AG20443 (cell line): ENCODE measurements at regions not wholly inside any gene's neighbourhood (a gene's known extent, or its start where the extent isn't known, plus 50 kb on each side); places are given as distances from the start of the nearest gene placed in this dataset.

Source experiments
- DNase-seq: peaks from one replicate; pipeline ENCODE4 v3.0.0; 2012; ENCODE audit warnings: low spot score, mixed read lengths

GRCh38 chr14:76664790-76665189 lies 96.5 kb upstream of the VASH1 start:
- DNase-seq = no peak

DNA sequence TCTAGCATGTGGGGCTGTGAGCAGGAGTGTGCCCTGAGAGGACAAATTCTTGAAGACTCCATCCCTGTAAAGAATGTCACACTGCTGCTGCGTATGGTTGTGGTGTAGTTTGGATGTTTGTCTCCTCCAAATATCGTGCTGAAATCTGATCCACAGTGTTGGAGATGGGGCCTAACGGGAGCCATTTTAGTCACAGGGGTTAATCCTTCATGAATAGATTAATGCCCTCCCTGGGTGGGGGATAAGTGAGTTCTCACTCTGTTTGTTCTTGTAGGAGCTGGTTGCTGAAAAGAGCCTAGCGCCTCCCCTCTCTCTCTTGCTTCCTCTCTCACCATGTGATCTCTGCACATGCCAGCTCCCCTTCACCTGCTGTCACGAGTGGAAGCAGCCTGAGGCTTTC lies 94.5 kb upstream of the VASH1 start:
- no peak for DNase-seq

GRCh38 chr14:76669770-76670169 lies 91.5 kb upstream of the VASH1 start:
- no peak for DNase-seq

GRCh38 chr14:76672123-76672522 lies 89.1 kb upstream of the VASH1 start:
- no peak for DNase-seq

- no peak for DNase-seq
Measured at GRCh38 chr14:76673261-76673660, 88.0 kb upstream of the VASH1 start.

DNA sequence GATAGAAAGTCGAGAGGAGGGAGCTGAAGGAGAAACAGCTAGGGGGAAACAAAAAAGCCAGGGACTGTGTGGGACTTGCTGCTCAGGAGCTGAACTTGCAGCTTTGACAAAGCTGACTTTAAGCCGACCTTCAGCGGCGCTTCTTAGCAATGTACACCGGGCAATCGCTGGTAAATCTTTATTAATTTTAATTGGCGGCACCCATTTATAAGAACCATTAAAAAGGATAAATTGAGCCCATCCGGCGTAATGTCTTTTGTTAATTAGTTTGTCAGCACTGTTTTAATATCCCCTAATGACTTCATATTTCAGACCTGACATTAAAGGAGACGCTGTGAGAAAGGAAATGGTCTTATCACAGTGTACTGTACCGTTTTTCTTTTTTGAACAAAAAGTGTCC lies 86.2 kb upstream of the VASH1 start:
- no peak for DNase-seq

- DNase-seq = no peak
Measured at GRCh38 chr14:76676539-76676938, 84.7 kb upstream of the VASH1 start.

GRCh38 chr14:76677534-76678145 lies 83.6 kb upstream of the VASH1 start:
- no peak for DNase-seq

DNA sequence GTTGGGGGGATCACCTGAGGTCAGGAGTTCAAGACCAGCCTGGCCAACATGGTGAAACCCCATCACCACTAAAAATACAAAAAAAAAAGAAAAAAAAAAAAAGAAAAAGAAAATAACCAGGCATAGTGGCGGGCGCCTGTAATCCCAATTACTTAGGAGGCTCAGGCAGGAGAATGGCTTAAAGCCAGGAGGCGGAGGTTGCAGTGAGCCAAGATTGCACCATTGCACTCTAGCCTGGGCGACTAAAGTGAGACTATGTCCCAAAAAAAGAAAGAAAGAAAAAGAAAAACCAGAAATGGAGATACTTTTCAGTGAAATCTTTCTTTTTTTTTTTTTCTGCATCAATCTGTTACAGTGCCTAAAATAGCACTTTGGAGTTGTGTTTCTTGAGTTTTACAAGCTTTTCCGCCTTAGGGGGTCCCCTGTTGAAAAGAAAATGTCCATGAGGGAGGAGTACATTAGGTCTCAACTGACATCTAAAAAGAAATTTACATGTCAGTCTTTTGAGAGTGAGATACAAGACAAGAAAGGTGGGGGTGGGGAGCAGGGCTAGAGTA lies 82.9 kb upstream of the VASH1 start:
- DNase-seq = no peak

GRCh38 chr14:76682367-76682766 lies 78.9 kb upstream of the VASH1 start:
- no peak for DNase-seq

GRCh38 chr14:76686646-76687045 lies 74.6 kb upstream of the VASH1 start:
- DNase-seq = no peak

DNA sequence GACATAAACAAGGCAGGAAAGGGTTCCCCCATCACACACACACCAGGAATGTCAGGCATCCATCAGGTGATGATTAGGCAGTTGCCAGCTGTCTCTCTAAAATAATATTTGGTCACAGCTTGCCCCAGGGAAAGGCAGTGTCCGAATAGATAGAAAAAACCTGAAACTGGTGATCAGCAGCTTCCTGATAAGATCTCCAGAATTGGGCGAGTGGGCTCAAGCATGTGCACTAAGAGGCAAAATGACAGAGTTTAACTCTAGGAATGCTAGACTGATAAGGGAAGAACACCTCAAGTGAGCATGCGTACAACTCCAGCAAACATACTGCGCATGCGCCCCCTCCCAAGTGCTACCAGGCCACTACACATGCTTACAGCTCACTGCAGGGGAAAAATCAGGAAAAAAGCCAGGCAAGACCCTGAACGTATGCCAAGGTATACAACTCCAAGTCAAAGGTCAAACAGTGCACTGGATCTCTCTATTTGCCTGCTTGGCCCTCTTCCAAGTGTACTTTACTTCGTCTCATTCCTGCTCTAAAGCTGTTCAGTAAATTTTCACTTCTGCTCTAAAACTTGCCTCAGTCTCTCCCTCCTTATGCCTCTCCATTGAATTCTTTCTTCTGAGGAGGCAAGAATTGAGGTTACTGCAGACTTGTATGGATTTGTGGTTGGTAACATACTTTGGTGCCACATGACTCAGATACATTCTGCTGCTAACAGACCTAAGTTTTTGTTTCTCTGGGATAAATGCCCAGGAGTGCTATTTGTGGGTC lies 73.5 kb upstream of the VASH1 start:
- DNase-seq = no peak

DNA sequence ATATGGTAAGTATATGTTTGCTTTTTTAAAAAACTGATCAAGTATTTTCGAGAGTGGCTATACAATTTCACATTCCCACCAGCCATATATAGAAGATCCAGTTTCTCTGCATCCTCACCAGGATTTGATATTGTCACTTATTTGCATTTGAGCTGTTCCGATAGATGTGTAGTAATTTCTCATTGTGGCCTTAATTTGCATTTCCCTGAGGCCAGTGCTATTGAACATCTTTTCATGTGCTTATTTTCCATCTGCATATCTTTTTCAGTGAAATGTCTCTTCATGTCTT lies 72.9 kb upstream of the VASH1 start:
- DNase-seq = no peak

- no peak for DNase-seq
Measured at GRCh38 chr14:76690502-76691105, 70.7 kb upstream of the VASH1 start.

DNA sequence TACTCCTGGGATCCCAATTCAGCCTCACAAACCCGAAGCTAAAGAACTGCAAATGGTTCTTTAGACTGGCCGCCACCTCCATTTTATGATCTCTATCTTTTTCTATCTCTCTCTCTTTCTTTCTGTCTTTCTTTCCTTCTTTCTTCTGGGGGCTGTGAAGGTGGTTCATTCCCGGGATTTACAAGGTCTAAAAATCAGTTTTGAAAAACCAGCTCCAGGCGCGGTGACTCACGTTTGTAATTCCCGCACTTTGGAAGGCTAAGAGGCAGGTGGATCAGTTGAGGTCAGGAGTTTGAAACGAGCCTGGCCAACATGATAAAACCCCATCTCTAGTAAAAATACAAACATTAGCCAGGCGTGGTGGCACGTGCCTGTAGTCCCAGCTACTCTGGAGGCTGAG lies 67.2 kb upstream of the VASH1 start:
- DNase-seq = no peak

DNA sequence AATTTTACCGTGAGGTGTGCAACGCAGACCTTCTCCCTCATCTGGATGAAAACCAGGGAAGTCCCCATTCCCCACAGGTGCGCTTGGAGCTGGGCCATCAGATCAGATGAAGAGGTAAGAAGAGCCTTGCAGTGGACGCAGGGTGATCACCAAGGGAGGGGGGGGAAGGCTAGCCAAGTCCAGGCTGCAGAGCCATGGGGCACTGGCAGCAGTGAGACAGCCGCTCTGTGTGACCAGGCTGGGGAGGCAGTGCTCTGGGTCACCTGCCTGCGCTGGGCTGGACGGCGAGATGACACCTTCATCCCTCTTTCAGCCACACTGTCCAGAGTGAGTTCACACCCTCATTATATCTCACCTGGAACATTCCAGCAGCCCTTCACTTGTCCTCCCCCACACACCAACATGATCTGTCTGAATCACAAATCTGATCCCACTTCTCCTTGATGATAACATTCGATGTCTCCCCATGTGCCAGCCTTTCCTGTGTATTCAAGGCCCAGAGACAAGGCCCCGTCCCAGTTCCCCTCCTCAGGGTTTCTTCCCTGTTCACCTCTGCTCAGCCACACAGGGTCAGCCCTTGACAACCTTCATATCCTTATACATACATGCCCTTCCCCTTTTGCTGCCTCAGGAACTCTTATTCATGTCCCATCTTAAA lies 65.9 kb upstream of the VASH1 start:
- DNase-seq = no peak

DNA sequence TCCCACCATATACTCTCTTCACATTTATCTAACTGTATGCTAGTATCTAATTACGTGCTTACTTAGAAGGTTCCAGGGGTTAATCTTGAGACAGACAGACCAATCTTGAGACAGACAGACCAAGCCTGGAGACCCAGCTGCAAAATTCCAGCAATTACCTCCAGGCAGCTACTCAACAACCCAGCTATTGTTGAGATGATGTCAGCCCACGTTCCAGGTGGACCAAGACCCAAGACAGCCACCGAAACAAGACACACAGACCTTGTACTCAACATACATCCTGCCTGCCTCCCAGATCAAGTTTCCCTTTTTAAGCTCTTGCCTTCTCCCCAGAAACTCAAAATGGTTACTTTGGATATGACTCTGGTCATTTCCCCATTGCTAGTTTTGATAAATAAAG lies 64.9 kb upstream of the VASH1 start:
- DNase-seq = no peak

DNA sequence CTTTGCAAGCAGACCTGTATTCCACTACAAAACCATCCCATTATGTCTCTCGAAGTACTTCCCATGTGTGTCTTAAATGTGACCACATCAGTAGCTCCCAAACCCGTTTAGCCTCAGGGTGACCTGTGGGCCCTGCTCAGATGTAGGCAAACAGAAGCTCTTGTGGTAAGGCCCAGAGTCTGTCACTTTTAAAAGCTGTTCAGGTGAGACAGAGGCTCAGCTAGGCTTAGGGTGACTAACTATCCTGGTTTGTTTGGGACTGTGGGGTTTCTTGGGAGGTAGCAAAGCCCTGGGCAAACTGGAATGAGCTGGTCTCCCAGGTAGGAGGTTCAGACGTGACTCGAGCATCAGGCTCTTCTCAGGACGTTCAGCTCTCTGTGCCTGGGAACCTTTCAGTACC lies 64.5 kb upstream of the VASH1 start:
- DNase-seq = no peak

DNA sequence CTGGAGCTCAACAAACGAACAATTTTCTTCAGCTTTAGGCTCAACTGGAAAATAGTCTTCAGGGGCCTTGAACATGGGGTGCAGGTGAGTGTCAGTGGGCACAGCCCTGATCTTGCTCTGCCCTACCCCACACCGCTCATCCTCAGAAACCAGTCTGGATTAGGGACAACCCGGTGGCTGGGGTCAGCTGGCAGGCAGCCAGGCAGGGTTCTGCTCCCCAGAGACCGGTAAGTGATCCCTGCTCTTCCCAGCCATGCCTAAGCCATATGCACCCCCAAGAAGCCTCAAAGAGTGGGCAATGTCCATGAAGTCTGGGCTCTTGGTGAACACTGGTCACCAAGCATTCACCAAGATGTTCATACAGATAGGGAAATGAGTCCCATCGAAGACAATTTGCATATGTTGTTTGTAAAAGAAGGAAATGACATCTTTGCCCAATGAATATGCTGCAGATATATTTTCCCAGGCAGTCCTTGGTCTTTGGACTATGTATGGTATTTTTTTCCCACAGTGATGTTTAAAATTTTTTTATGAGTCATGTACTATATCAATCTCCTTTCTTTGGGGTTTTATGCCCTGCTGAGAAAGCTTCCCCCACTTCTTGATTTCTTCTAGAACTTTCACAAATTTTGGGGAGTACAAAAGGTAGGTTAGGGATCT lies 63.9 kb upstream of the VASH1 start:
- no peak for DNase-seq

GRCh38 chr14:76698191-76698590 lies 63.1 kb upstream of the VASH1 start:
- no peak for DNase-seq

GRCh38 chr14:76698631-76699030 lies 62.6 kb upstream of the VASH1 start:
- DNase-seq = no peak

DNA sequence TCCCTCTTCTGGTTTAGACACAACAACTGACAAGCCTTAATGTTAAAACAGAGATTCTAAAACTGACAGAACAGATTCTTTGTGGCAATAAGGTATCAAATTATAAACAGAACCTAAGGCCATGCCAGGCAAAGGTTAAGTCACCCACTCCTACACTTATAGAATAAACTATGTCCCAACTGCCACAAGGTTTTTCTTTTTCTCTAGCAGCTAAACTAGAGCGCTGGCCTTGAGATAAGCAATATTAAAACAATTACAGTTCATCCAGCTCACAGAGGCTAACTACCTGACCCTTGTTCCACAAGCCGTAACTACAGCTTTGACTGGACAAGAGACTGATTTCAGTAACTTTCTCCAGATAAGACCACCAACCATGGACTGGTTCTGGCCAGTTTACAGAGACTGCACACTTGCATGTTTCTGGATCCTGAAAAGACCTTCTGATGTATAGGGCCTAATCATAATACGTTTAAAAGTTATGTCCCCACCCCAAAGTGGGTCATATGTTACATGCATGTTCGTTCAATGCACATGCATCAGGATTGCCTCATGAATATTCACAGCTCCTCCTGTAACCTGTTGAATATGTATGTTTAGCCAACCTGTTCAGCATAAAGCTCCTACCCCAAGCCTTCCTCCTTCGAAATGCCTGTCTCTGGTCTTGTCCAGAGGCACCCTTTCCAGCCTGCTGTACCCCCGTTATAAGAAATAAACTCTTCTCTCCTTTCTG lies 61.9 kb upstream of the VASH1 start:
- no peak for DNase-seq
